ENCODE measurements at regions not wholly inside any gene's neighbourhood (a gene's known extent, or its start where the extent isn't known, plus 50 kb on each side); places are given as distances from the start of the nearest gene placed in this dataset.

- TF ChIP-seq ZNF280D (CRISPR knock-in tag; IDR thresholded peaks at IDR 0.05): no peak
- TF ChIP-seq ZSCAN9 (CRISPR knock-in tag; IDR thresholded peaks at IDR 0.05; ENCODE audit: borderline replicate concordance): peak; percentile 78
- no peak for TF ChIP-seq ZNF335 (CRISPR knock-in tag; IDR thresholded peaks at IDR 0.05)
- TF ChIP-seq CBFB (CRISPR knock-in tag; IDR thresholded peaks at IDR 0.05): no peak
- peak; percentile 43; the same call in 1 of the 2 replicates for TF ChIP-seq ZNF232 (CRISPR knock-in tag; IDR thresholded peaks at IDR 0.05; ENCODE audit: borderline replicate concordance)
- TF ChIP-seq TGIF2 (CRISPR knock-in tag; IDR thresholded peaks at IDR 0.05): peak; percentile 96
- TF ChIP-seq, protein P1, sequence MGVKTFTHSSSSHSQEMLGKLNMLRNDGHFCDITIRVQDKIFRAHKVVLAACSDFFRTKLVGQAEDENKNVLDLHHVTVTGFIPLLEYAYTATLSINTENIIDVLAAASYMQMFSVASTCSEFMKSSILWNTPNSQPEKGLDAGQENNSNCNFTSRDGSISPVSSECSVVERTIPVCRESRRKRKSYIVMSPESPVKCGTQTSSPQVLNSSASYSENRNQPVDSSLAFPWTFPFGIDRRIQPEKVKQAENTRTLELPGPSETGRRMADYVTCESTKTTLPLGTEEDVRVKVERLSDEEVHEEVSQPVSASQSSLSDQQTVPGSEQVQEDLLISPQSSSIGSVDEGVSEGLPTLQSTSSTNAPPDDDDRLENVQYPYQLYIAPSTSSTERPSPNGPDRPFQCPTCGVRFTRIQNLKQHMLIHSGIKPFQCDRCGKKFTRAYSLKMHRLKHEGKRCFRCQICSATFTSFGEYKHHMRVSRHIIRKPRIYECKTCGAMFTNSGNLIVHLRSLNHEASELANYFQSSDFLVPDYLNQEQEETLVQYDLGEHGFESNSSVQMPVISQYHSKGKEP (CRISPR knock-in tag; IDR thresholded peaks at IDR 0.05): no peak
- no peak for TF ChIP-seq PAF1 (CRISPR knock-in tag; IDR thresholded peaks at IDR 0.05)
These were observed 79.4 kb upstream of the MAP4K3 start (continued) for GRCh38 chr2:39516347-39517101.
